NCI-H2227 (cell line): ENCODE measurements at regions not wholly inside any gene's neighbourhood (a gene's known extent, or its start where the extent isn't known, plus 50 kb on each side); places are given as distances from the start of the nearest gene placed in this dataset.
"Not testable (repeated sequence)": the region's sequence is repeated elsewhere in the genome, so short reads cannot be mapped to it uniquely, and the experiment has no call there.

Source experiments
- DNase-seq: peaks from one replicate; lab custom pipeline; 2025; ENCODE audit not compliant: unreplicated experiment; lab: John Stamatoyannopoulos, UW

DNA sequence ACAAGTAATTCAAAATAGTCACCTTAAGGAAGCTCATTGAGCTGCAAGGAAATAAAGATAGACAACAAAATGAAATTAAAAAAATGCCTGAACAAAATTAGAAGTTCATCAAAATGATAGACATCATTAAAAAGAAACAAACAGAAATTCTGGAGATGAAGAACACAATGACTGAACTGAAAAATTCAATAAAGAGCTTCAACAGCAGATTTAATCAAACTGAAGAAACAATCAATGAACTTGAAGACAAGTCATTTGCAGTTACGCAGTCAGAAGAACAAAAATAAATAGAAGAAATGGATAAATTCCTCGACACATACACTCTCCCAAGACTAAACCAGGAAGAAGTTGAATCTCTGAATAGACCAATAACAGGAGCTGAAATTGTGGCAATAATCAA is 390.0 kb upstream of the SPAG17 start:
- DNase-seq: no peak

DNA sequence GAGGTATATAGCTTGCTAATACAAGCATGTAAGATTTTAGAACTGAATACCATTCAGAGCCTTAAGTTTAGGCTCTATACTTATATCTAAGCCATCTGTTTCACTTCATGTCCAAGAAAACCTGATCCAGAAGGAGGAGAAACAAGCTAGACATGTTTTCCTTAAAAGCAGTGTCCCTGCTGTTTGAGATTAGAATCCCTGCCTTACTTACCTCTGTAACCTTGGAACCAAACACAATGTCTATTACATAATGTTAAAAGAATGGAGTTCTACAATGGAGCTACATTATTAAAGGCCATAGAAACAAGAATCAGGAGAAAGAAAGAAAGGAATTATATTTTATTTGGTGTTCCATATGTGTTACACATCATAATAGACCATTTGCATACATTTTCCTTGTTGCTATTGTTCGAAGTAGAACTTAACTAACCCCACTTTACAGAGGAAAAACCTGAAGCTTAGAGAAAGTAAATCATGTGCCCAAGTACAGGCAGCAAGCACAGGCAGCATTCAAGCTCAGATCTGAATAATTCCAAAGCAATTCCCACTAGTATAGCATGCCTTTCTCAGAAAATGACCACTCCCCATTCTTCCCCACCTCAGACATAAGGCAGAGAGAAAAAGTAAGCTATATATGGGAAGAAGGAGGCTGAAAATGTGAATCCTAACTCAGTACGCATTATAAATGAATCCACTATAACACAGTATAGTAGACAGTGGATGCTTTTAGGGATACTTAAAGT is 380.1 kb upstream of the SPAG17 start:
- no peak for DNase-seq

DNA sequence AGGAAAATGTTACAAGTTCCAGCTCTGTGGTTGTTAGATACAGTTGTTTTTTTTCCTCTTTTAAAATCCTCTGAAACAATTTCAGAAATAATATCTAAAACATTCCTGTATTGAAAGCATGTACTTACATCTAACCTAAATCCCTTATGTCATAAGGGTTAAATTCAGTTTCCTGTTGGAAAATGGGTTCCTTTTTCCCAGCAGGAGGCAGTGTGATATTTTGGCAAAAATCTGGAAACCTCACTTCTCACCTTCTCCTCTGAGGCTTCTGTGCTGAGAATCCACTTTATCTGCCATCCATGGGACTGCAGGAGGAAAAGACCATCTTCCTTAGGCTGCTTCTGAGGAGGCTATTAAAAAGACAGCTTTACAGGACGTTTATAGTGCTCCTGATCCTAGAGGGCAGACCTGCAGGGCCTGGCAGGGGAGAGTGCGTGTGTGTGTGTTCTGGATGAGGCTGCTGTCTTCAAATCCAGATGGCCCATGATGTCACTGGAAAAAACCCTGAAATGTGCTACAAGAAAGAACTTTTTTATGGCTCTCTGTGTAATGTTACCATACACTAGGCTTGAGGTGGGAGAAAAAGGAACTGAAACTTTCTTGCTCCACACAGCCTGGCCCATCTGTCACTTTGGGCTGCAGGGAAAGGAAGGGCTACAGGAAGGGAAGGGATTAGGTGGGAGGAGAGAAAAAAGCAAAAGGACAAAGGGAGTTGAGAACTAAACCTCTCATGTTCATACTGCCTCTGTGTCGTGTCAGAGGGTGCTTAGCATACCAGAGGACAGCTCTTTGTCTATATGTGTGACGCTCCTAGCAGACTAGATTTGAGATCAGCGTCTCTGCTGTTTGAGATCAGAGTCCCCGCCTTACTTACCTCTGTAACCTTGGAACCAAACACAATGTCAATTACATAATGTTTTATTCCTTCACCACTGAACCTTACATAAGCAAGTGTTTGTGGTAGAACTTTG is 379.2 kb upstream of the SPAG17 start:
- no peak for DNase-seq

- DNase-seq: no peak
These were observed 373.9 kb upstream of the SPAG17 start for GRCh38 chr1:118558933-118559332.

GRCh38 chr1:118556936-118557335 is 371.9 kb upstream of the SPAG17 start:
- DNase-seq: no peak

DNA sequence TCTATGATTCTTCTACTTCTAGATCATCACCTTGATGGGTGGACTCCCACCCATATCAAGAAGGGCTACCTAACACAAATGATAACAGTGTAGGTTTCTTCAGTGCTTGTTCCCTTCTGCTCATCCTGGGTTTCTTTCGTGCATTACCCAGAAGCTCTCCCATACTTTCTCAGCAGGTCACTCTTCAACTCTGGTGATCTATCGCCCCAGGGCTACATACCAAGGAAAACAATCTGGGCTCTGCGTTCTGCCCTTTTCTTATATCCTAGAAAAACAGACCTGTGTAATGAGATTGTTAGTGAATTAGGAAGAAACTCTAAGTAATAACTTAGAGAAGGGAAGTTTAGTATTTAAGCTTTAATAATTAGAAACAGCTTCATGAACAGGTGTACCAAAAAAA is 370.6 kb upstream of the SPAG17 start:
- no peak for DNase-seq

- no peak for DNase-seq
These were observed 350.9 kb upstream of the SPAG17 start for GRCh38 chr1:118535901-118536300.

DNA sequence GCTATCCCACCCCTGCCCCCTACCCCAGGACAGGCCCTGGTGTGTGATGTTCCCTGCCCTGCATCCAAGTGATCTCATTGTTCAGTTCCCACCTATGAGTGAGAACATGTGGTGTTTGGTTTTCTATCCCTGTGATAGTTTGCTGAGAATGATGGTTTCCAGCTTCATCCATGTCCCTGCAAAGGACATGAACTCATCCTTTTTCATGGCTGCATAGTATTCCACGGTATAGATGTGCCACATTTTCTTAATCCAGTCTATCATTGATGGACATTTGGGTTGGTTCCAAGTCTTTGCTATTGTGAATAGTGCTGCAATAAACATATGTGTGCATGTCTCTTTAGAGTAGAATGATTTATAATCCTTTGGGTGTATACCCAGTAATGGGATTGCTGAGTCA is 326.9 kb upstream of the SPAG17 start:
- DNase-seq: not testable (repeated sequence)

DNA sequence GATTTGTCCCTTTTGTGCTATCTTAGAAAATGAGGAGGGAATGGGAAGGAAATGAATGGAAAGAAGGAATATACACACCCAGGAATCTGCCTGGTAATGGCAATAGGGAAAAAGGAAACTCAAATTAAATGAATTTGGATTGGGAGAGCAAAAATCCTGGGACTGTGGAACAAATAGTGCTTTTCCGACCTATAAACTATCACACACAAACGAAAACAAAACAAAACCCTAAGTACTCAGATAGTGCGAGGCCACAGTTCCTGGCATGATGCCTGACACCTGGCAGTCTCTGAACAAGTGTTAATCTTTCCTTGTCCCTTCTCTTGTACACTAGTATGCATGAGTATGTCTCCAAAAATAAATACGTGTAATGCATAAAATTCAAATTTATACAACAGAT is 319.8 kb upstream of the SPAG17 start:
- DNase-seq: no peak

GRCh38 chr1:118504221-118504644 is 319.2 kb upstream of the SPAG17 start:
- DNase-seq: no peak

- DNase-seq: no peak
These were observed 318.7 kb upstream of the SPAG17 start for GRCh38 chr1:118503752-118504151.

- DNase-seq: no peak
These were observed 310.0 kb upstream of the SPAG17 start for GRCh38 chr1:118494998-118495397.

DNA sequence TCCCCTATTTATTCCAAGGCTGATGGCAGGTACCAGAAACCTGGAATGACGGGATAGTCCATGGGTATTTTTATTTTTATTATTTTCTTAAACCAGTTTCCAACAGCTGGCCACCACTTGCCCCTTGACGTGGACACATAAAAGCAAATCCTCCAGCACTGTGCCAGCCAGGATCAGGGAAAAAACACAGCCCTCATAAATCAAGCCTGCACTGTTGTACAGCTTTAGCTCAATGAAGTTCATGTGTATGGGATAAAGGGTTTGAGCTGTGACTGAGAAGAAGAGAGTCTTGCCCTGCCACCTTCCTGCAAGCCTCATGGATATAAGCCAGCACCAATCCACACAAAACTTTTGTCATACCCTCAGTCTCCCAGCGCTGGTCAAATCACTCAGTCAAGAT is 303.8 kb upstream of the SPAG17 start:
- no peak for DNase-seq

- DNase-seq: no peak
These were observed 302.9 kb upstream of the SPAG17 start for GRCh38 chr1:118487932-118488331.

GRCh38 chr1:118487091-118487490 is 302.1 kb upstream of the SPAG17 start:
- DNase-seq: no peak

DNA sequence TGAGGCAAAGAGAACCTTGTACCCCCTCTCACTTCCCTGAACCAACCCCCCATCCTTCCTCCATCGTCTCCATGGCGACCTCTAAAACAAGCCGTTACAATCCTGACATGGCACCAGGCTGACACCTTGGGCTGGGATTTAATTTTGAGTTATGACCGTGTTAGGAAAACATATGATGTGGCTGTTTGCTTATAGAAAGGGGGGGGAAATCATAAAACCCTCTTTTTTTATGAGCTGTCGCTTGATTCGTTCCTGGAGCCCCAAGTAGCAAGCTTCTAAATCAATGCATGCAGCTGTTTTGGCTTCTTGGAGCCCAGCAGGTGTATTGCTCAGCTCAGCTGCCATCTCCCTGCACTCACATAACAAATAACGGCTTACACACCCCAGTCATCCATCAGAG is 301.2 kb upstream of the SPAG17 start:
- DNase-seq: no peak

GRCh38 chr1:118485757-118486156 is 300.7 kb upstream of the SPAG17 start:
- DNase-seq: no peak

DNA sequence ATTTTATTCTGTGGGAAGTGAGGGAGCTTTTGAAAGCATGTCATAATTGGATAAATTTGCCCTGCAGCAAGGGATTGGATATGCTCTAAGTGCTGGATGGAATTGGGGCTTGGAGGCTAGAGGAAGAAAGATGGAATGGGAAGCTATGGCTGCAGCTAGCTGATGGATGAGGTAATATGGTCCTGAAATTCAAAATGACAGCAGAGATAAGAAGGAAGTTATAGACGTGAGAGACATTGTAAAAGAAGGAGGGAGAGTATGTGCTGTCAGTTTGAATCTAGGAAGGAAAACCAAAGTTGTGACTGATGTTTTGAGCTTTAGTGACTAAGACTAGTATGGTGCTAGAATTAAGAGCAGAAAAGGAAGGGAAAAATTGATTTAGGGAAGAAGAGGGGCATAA is 299.9 kb upstream of the SPAG17 start:
- DNase-seq: no peak

GRCh38 chr1:118483245-118484006 is 298.4 kb upstream of the SPAG17 start:
- DNase-seq: no peak

- DNase-seq: no peak
These were observed 296.1 kb upstream of the SPAG17 start for GRCh38 chr1:118481126-118481525.

GRCh38 chr1:118479351-118479750 is 294.3 kb upstream of the SPAG17 start:
- no peak for DNase-seq
